CD14-positive monocyte (primary cell): ENCODE measurements at regions not wholly inside any gene's neighbourhood (a gene's known extent, or its start where the extent isn't known, plus 50 kb on each side); places are given as distances from the start of the nearest gene placed in this dataset.

Source experiments
- DNase-seq, 3 donors: peaks; one replicate each; pipeline ENCODE4 v3.0.0-alpha.2; 2011 to 2022
- H2AFZ ChIP-seq: 2 replicates; pipeline ENCODE4 v1.6.0; 2012; ENCODE audit warnings: mild to moderate bottlenecking, low read depth, low read length, inconsistent platforms; ENCODE audit not compliant: insufficient read depth, poor library complexity, severe bottlenecking
- H3K27ac ChIP-seq, 2 donors: 1 replicate in 1 of 2; 2 replicates in 1 of 2; pipeline ENCODE4 v1.5.1; 2012 to 2013; ENCODE audit warnings: low read length in 2 of 2, control low read depth in 1 of 2, inconsistent platforms in 1 of 2, low read depth in 1 of 2, mild to moderate bottlenecking in 1 of 2
- H3K27me3 ChIP-seq, 2 donors: one replicate each; pipeline versions ENCODE4 v1.6.0 to v1.6.1; 2011 to 2013; ENCODE audit warnings: low read length in 2 of 2; ENCODE audit not compliant: control insufficient read depth in 2 of 2, insufficient read depth in 2 of 2
- H3K36me3 ChIP-seq, 2 donors: replicated peaks in 1 of 2; 1 replicate in 1 of 2; 2 replicates in 1 of 2; pipeline versions ENCODE4 v1.5.1 to v1.6.1; 2012 to 2013; ENCODE audit warnings: low read length in 2 of 2, control low read depth in 1 of 2, inconsistent platforms in 1 of 2, mild to moderate bottlenecking in 1 of 2; ENCODE audit not compliant: insufficient read depth in 2 of 2, control insufficient read depth in 1 of 2
- H3K4me1 ChIP-seq, 2 donors: 1 replicate in 1 of 2; 2 replicates in 1 of 2; pipeline versions ENCODE4 v1.5.1 to v1.6.1; 2012 to 2013; ENCODE audit warnings: low read length in 2 of 2, control low read depth in 1 of 2, inconsistent platforms in 1 of 2, mild to moderate bottlenecking in 1 of 2, moderate library complexity in 1 of 2; ENCODE audit not compliant: insufficient read depth in 2 of 2, control insufficient read depth in 1 of 2
- H3K4me2 ChIP-seq: replicated peaks from 2 replicates; pipeline ENCODE3; 2012; ENCODE audit warnings: low read length, moderate library complexity, mild to moderate bottlenecking; ENCODE audit not compliant: poor library complexity, severe bottlenecking; ENCODE audit errors: extremely low read depth
- H3K4me3 ChIP-seq, 3 experiments: fragments of 200-600 bp in 1 of 3; sonication (generic) in 1 of 3; replicated peaks in 1 of 3; 1 replicate in 2 of 3; 2 replicates in 1 of 3; pipeline ENCODE4 v1.5.1; 2011 to 2013; ENCODE audit warnings: low read length in 3 of 3, mild to moderate bottlenecking in 3 of 3, control low read depth in 2 of 3, low read depth in 2 of 3, inconsistent platforms in 1 of 3, moderate library complexity in 1 of 3
- H3K79me2 ChIP-seq: 2 replicates; pipeline ENCODE4 v1.6.0; 2012; ENCODE audit warnings: mild to moderate bottlenecking, control low read depth, inconsistent platforms, low read length, moderate library complexity; ENCODE audit not compliant: insufficient read depth
- H3K9ac ChIP-seq: 2 replicates; pipeline ENCODE4 v1.6.0; 2017; ENCODE audit warnings: low read length, mild to moderate bottlenecking; ENCODE audit not compliant: insufficient read depth, poor library complexity, severe bottlenecking
- H3K9me3 ChIP-seq, 2 donors: replicated peaks in 1 of 2; 1 replicate in 1 of 2; 2 replicates in 1 of 2; pipeline versions ENCODE4 v1.5.1 to v1.6.1; 2012 to 2013; ENCODE audit warnings: low read length in 2 of 2, control low read depth in 1 of 2; ENCODE audit not compliant: control insufficient read depth in 1 of 2, insufficient read depth in 1 of 2
- H4K20me1 ChIP-seq: 2 replicates; pipeline ENCODE4 v1.6.0; 2012; ENCODE audit warnings: mild to moderate bottlenecking, low read length, control low read depth, moderate library complexity; ENCODE audit not compliant: insufficient read depth
- H3K27ac Mint-ChIP-seq, 7 donors: one replicate each; pipeline ENCODE4 v1.8.0; 2020; ENCODE audit warnings: mild to moderate bottlenecking in 7 of 7, mixed read lengths in 7 of 7, moderate library complexity in 6 of 7, inconsistent platforms in 2 of 7
- H3K27me3 Mint-ChIP-seq, 3 donors: one replicate each; pipeline ENCODE4 v1.8.0; 2021 to 2022; ENCODE audit warnings: low read depth in 3 of 3, mild to moderate bottlenecking in 3 of 3, mixed read lengths in 3 of 3, moderate library complexity in 3 of 3, inconsistent platforms in 1 of 3
- H3K36me3 Mint-ChIP-seq, 2 donors: one replicate each; pipeline ENCODE4 v1.8.0; 2020; ENCODE audit warnings: mixed read lengths in 2 of 2, inconsistent platforms in 1 of 2, mild to moderate bottlenecking in 1 of 2
- H3K4me1 Mint-ChIP-seq: one replicate; pipeline ENCODE4 v1.8.0; 2020; ENCODE audit warnings: mild to moderate bottlenecking, mixed read lengths
- H3K4me3 Mint-ChIP-seq, 2 donors: one replicate each; pipeline ENCODE4 v1.8.0; 2020; ENCODE audit warnings: mild to moderate bottlenecking in 2 of 2, mixed read lengths in 2 of 2, moderate library complexity in 1 of 2
- H3K9me3 Mint-ChIP-seq, 7 donors: one replicate each; pipeline ENCODE4 v1.8.0; 2020 to 2022; ENCODE audit warnings: mixed read lengths in 7 of 7, mild to moderate bottlenecking in 6 of 7, moderate library complexity in 6 of 7, inconsistent platforms in 2 of 7
- WGBS: methylation state at CpG from one replicate; pipeline ENCODE4 v1.1.5; 2013; ENCODE audit warnings: missing lambda C conversion rate; ENCODE audit not compliant: insufficient coverage; 5-methylcytosine and 5-hydroxymethylcytosine counted together
- intact Hi-C, 2 donors: fragments of 100-400 bp; cut with micrococcal nuclease; formaldehyde crosslinking; loops; one replicate each; pipeline versions ENCODE4 v1.15.0 to v1.15.1; 2023
- TF ChIP-seq, protein P1 (sequence below): fragments of 200-600 bp; IDR thresholded peaks from one replicate; pipeline ENCODE4 v1.8.0; 2022; ENCODE audit warnings: antibody characterized with exemption, mild to moderate bottlenecking

DNA sequence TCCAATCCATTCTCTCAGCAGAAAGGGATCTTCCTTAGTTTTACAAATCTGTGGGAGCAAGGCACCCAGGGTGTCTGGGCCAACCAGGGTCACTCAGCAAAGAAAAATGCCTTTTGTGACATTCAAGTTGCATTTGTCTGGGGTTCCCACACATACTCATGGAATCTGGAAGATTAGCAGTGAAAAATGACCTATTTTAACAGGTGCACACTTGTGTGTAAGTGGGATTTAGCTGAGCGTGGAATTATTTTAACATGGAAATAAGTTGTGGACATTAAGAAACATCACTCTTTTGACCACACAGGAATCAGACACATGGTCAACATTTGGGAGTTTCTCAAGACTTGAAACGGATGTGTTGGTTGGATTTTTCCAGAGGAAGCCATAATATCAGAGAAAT is 234.9 kb downstream of the OPA1 start:
- no CpG with 5 or more reads among the region's 2 CpGs for WGBS
- no peaks in the 10 kb centered on the region for H4K20me1 ChIP-seq
- no peaks in the 10 kb centered on the region for H3K9me3 ChIP-seq
- H3K27ac ChIP-seq: no peak overlapping the region
- H3K27me3 ChIP-seq: no peaks in the 10 kb centered on the region
- peaks cover 18% of the 10 kb centered on the region for H3K4me1 Mint-ChIP-seq
- H3K9ac ChIP-seq: no peak overlapping the region
- DNase-seq: no peak
- H3K36me3 ChIP-seq: no peaks in the 10 kb centered on the region
- H3K4me2 ChIP-seq: no peak overlapping the region
- no peak overlapping the region for H3K27ac Mint-ChIP-seq
- H3K79me2 ChIP-seq: no peaks in the 10 kb centered on the region
- TF ChIP-seq, protein P1, sequence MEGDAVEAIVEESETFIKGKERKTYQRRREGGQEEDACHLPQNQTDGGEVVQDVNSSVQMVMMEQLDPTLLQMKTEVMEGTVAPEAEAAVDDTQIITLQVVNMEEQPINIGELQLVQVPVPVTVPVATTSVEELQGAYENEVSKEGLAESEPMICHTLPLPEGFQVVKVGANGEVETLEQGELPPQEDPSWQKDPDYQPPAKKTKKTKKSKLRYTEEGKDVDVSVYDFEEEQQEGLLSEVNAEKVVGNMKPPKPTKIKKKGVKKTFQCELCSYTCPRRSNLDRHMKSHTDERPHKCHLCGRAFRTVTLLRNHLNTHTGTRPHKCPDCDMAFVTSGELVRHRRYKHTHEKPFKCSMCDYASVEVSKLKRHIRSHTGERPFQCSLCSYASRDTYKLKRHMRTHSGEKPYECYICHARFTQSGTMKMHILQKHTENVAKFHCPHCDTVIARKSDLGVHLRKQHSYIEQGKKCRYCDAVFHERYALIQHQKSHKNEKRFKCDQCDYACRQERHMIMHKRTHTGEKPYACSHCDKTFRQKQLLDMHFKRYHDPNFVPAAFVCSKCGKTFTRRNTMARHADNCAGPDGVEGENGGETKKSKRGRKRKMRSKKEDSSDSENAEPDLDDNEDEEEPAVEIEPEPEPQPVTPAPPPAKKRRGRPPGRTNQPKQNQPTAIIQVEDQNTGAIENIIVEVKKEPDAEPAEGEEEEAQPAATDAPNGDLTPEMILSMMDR: no peak
- peaks cover 0 to 1% (median 0%) of the 10 kb centered on the region in 7 donors for H3K9me3 Mint-ChIP-seq
- H2AFZ ChIP-seq: no peak overlapping the region
- H3K27me3 Mint-ChIP-seq: peaks cover 1 to 4% (median 2%) of the 10 kb centered on the region in 3 donors
- H3K36me3 Mint-ChIP-seq: no peaks in the 10 kb centered on the region
- intact Hi-C loops: no loop called here
- H3K4me3 ChIP-seq: no peak overlapping the region
- no peak overlapping the region for H3K4me3 Mint-ChIP-seq
- H3K4me1 ChIP-seq: peaks cover 16 to 24% of the 10 kb centered on the region in 2 donors

DNA sequence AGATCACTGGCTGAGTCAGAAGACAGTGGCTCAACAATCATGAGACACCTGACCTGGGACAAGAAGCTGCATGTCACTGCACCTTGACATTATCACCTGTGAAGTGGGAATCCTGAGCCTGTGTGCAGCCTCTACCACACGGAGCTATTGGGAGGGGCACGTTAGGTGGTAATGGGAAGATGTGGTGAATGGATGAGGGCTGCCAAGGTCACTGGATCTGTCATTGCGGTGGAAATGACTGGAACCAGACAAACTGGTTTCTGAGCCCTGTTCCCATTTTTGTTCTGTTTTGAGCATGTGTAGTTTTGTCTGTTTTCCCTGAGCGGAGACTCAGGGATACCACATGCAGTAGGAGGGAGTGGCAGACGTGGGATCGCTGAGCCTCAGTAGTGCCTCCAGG is 235.5 kb downstream of the OPA1 start:
- H3K4me1 Mint-ChIP-seq: peaks cover 22% of the 10 kb centered on the region
- Histone ChIP-seq H3K27me3 (no peaks in the 10 kb centered on the region), H3K79me2 (no peaks in the 10 kb centered on the region), H3K4me1 (peaks cover 20 to 29% of the 10 kb centered on the region in 2 donors), H3K36me3 (no peaks in the 10 kb centered on the region), H3K4me2 (no peak overlapping the region), H3K27ac (no peak overlapping the region), H3K4me3 (no peak overlapping the region), H3K9me3 (no peaks in the 10 kb centered on the region), H4K20me1 (no peaks in the 10 kb centered on the region), H2AFZ (no peak overlapping the region), H3K9ac (no peak overlapping the region)
- no peak overlapping the region for H3K4me3 Mint-ChIP-seq
- peaks cover 0 to 1% (median 0%) of the 10 kb centered on the region in 7 donors for H3K9me3 Mint-ChIP-seq
- intact Hi-C loops: no loop called here
- H3K27me3 Mint-ChIP-seq: peaks cover 1 to 4% (median 2%) of the 10 kb centered on the region in 3 donors
- no peak for DNase-seq
- TF ChIP-seq, protein P1: no peak
- no peak overlapping the region for H3K27ac Mint-ChIP-seq
- 92% methylated on average over 4 of the region's 6 CpGs for WGBS
- H3K36me3 Mint-ChIP-seq: no peaks in the 10 kb centered on the region
